ENCODE measurements at regions not wholly inside any gene's neighbourhood (a gene's known extent, or its start where the extent isn't known, plus 50 kb on each side); places are given as distances from the start of the nearest gene placed in this dataset.

GRCh38 chr9:78502566-78502965 is 205.6 kb downstream of the PSAT1 start:
- CTCF ChIA-PET (ENCODE audit: partially characterized antibody): interaction anchor here (1.2 to 1.8 kb wide), 5 partner anchors 10 to 137 kb away, joined by 3 to 6 read pairs (median 4); no protein-coding TSS in a partner anchor
- FAIRE-seq: no peak

More at GRCh38 chr9:78502566-78502965, 205.6 kb downstream of the PSAT1 start:
- H3K79me1 ChIP-seq (ENCODE audit: low read depth, low read length): no peaks in the 10 kb centered on the region
- no peaks in the 10 kb centered on the region for H3K27me3 ChIP-seq (replicated peaks in 1 of 4; ENCODE audit: control insufficient read depth in 3 of 4, extremely low read depth in 1 of 4, insufficient read depth in 3 of 4, low read length in 3 of 4)
- H2BK5ac ChIP-seq (ENCODE audit: low read depth, low read length): no peak overlapping the region
- WGBS, 2 experiments (ENCODE audit: extremely low coverage in 1 of 2, insufficient coverage in 1 of 2, insufficient read length in 1 of 2, insufficient replicate concordance in 2 of 2, low coverage in 1 of 2, low lambda C conversion rate in 2 of 2, missing lambda C conversion rate in 1 of 2): 85% methylated on average over 5 of the region's 5 CpGs; no CpG with 5 or more reads in 1 of the 2 experiments
- H4K5ac ChIP-seq (ENCODE audit: insufficient read length, low read depth, low read length): no peak overlapping the region
- no peak overlapping the region for H3K14ac ChIP-seq (ENCODE audit: insufficient read length)
- no peak overlapping the region for H2AFZ ChIP-seq (ENCODE audit: low read length)
- H3K56ac ChIP-seq (replicated peaks; ENCODE audit: insufficient read length, low read depth, low read length): no peak overlapping the region
- no peak overlapping the region for H3K4me3 ChIP-seq (ENCODE audit: extremely low read depth in 1 of 4, insufficient read depth in 2 of 4, low read depth in 3 of 4, low read length in 4 of 4)
- H3K36me3 ChIP-seq (ENCODE audit: control insufficient read depth in 2 of 4, insufficient read depth in 4 of 4, low read length in 3 of 4): no peaks in the 10 kb centered on the region
- H3K23ac ChIP-seq (ENCODE audit: insufficient read length): no peak overlapping the region
- no peak overlapping the region for H4K91ac ChIP-seq (replicated peaks; ENCODE audit: insufficient read length, low read length)
- H2BK20ac ChIP-seq (ENCODE audit: low read length): no peak overlapping the region
- H3K18ac ChIP-seq (ENCODE audit: extremely low read depth, low read length): no peak overlapping the region
- no peak for TF ChIP-seq ATF3 (IDR thresholded peaks at IDR 0.05; ENCODE audit: insufficient read depth, low read depth, low read length)
- TF ChIP-seq CREB1 (IDR thresholded peaks at IDR 0.05): no peak
- TF ChIP-seq CBX5 (IDR thresholded peaks at IDR 0.05; ENCODE audit: low read depth, low read length): no peak
- TF ChIP-seq CHD2 (IDR thresholded peaks at IDR 0.05; ENCODE audit: low read length): no peak
- no peak for TF ChIP-seq SP4 (IDR thresholded peaks at IDR 0.05; ENCODE audit: low read length)
- TF ChIP-seq ASH2L (IDR thresholded peaks at IDR 0.05; ENCODE audit: low read length): no peak
- no peak for TF ChIP-seq BCL11A (IDR thresholded peaks at IDR 0.05; ENCODE audit: low read depth in 2 of 2, low read length in 2 of 2)
- TF ChIP-seq TAF1 (IDR thresholded peaks at IDR 0.05; ENCODE audit: low read depth, low read length): no peak
- no peak for TF ChIP-seq TBP (IDR thresholded peaks at IDR 0.05; ENCODE audit: low read depth, low read length)
- no peak for TF ChIP-seq TAF7 (optimal IDR thresholded peaks at IDR 0.05; ENCODE audit: borderline replicate concordance, low read depth, low read length)
- TF ChIP-seq POLR2AphosphoS5 (IDR thresholded peaks at IDR 0.05; ENCODE audit: low read depth, low read length): no peak
- TF ChIP-seq GABPA (IDR thresholded peaks at IDR 0.05; ENCODE audit: borderline replicate concordance, insufficient read depth, low read length): no peak
- TF ChIP-seq JUND (IDR thresholded peaks at IDR 0.05; ENCODE audit: low read length): no peak
- TF ChIP-seq NRF1 (IDR thresholded peaks at IDR 0.05; ENCODE audit: low read depth, low read length): no peak
- H2AK5ac ChIP-seq (ENCODE audit: low read depth, low read length): no peak overlapping the region
- H3K4me2 ChIP-seq (ENCODE audit: insufficient read depth in 1 of 2, low read depth in 2 of 2, low read length in 2 of 2): no peak overlapping the region; a peak in 1 of 4 replicates
- no peaks in the 10 kb centered on the region for H3K79me2 ChIP-seq (ENCODE audit: control insufficient read depth in 1 of 2, insufficient read depth in 2 of 2, low read length in 2 of 2)
- H3K9ac ChIP-seq (replicated peaks in 1 of 4; ENCODE audit: extremely low read depth in 1 of 4, low read depth in 3 of 4, low read length in 3 of 4): no peak overlapping the region
- DNase-seq (ENCODE audit: low read depth in 1 of 2, low spot score in 2 of 2): no peak
- H2BK15ac ChIP-seq (ENCODE audit: low read length): no peak overlapping the region
- H3K4me1 ChIP-seq (replicated peaks in 1 of 4; ENCODE audit: control insufficient read depth in 3 of 4, insufficient read depth in 4 of 4, low read length in 3 of 4): peaks cover 0 to 8% (median 1%) of the 10 kb centered on the region in 4 experiments; a peak in 2 of 7 replicates
- H2BK120ac ChIP-seq (replicated peaks; ENCODE audit: low read depth, low read length): no peak overlapping the region
- no peak overlapping the region for H4K8ac ChIP-seq (ENCODE audit: extremely low read depth, insufficient read depth, low read length)
- no peaks in the 10 kb centered on the region; the same call in 1 of the 2 replicates for H3K23me2 ChIP-seq (ENCODE audit: low read depth, low read length)
- POLR2A ChIA-PET (ENCODE audit: partially characterized antibody): interaction anchor here (0.9 kb wide), 1 partner anchor 191 kb away, joined by 4 read pairs; no protein-coding TSS in a partner anchor
- H2BK12ac ChIP-seq (ENCODE audit: low read depth, low read length): no peak overlapping the region
- H3K27ac ChIP-seq (ENCODE audit: low read depth, low read length): no peak overlapping the region
- H3K9me3 ChIP-seq (ENCODE audit: insufficient read depth in 2 of 2, low read depth in 1 of 2, low read length in 1 of 2): no peaks in the 10 kb centered on the region
- H4K20me1 ChIP-seq (replicated peaks in 1 of 2; ENCODE audit: control insufficient read depth in 1 of 2, insufficient read depth in 2 of 2, low read length in 2 of 2): no peaks in the 10 kb centered on the region
- no peak overlapping the region for H3K4ac ChIP-seq (replicated peaks; ENCODE audit: insufficient read length, low read depth, low read length)
